ENCODE measurements at regions not wholly inside any gene's neighbourhood (a gene's known extent, or its start where the extent isn't known, plus 50 kb on each side); places are given as distances from the start of the nearest gene placed in this dataset.

DNA sequence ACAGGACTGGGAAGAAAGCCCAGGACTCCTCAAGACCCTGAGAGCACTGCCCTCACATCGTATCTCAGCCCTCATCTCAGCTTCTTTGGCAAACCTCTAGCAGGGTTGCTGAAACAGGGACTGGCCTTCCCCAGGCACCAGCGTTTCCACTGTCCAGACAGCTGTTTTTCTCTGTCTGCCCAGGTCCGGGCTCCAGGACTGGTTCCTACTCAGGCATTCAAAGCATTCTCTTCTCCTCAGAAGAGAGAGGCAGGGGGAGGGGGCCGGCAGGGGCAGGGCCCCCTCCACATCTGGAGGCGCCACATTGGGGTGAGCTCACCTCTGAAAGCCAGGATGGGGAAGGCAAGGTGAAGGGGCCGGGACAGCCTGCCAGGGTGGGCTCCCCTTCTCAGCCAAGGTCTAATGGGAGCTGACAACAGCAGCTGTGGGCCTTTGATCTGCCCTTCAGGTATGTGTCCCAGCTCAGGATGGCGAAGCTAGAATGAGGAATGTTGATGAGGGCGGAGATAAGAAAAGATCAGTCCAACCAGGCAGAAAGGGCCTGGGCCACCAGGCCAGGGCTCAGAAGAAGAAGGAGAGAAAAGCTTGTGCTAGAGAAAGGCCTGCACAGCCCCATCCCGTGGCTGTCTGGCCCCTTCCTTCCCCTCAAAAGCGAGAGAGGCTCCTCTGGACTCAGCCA lies 60.4 kb downstream of the PJA1 start:
- TF ChIP-seq, protein P1, sequence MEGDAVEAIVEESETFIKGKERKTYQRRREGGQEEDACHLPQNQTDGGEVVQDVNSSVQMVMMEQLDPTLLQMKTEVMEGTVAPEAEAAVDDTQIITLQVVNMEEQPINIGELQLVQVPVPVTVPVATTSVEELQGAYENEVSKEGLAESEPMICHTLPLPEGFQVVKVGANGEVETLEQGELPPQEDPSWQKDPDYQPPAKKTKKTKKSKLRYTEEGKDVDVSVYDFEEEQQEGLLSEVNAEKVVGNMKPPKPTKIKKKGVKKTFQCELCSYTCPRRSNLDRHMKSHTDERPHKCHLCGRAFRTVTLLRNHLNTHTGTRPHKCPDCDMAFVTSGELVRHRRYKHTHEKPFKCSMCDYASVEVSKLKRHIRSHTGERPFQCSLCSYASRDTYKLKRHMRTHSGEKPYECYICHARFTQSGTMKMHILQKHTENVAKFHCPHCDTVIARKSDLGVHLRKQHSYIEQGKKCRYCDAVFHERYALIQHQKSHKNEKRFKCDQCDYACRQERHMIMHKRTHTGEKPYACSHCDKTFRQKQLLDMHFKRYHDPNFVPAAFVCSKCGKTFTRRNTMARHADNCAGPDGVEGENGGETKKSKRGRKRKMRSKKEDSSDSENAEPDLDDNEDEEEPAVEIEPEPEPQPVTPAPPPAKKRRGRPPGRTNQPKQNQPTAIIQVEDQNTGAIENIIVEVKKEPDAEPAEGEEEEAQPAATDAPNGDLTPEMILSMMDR (IDR thresholded peaks at IDR 0.05; ENCODE audit: low read depth, low read length, poor library complexity, severe bottlenecking), result no peak
- TF ChIP-seq EZH2phosphoT487 (IDR thresholded peaks at IDR 0.05; ENCODE audit: borderline replicate concordance, low read length), result no peak

Measured in DOHH2 (cell line).